HG03457 (cell line): ENCODE measurements at regions not wholly inside any gene's neighbourhood (a gene's known extent, or its start where the extent isn't known, plus 50 kb on each side); places are given as distances from the start of the nearest gene placed in this dataset.

Source experiments
- ATAC-seq: cut with Tn5 transposase; IDR thresholded peaks from one replicate; pipeline ENCODE4 v1.9.1; 2021; ENCODE audit warnings: moderate number of reproducible peaks; ENCODE audit not compliant: unreplicated experiment

- no peak for ATAC-seq
These were observed 270.1 kb downstream of the PTTG2 start for GRCh38 chr4:38230121-38230801.

- no peak for ATAC-seq
These were observed 270.8 kb downstream of the PTTG2 start for GRCh38 chr4:38230821-38231563.

- ATAC-seq, result no peak
These were observed 271.4 kb downstream of the PTTG2 start for GRCh38 chr4:38231626-38232025.

GRCh38 chr4:38232741-38233140 is 272.5 kb downstream of the PTTG2 start:
- no peak for ATAC-seq

GRCh38 chr4:38233727-38234480 is 273.7 kb downstream of the PTTG2 start:
- no peak for ATAC-seq

- ATAC-seq, result no peak
These were observed 275.2 kb downstream of the PTTG2 start for GRCh38 chr4:38235354-38235753.

GRCh38 chr4:38236003-38236402 is 275.8 kb downstream of the PTTG2 start:
- no peak for ATAC-seq

- ATAC-seq, result no peak
These were observed 276.3 kb downstream of the PTTG2 start for GRCh38 chr4:38236503-38236902.

GRCh38 chr4:38237139-38237538 is 276.9 kb downstream of the PTTG2 start:
- no peak for ATAC-seq

GRCh38 chr4:38241541-38241940 is 281.3 kb downstream of the PTTG2 start:
- no peak for ATAC-seq

GRCh38 chr4:38242101-38242500 is 281.9 kb downstream of the PTTG2 start:
- ATAC-seq, result no peak

- ATAC-seq, result no peak
These were observed 282.7 kb downstream of the PTTG2 start for GRCh38 chr4:38242822-38243387.

GRCh38 chr4:38243388-38244053 is 283.3 kb downstream of the PTTG2 start:
- no peak for ATAC-seq

- no peak for ATAC-seq
These were observed 294.6 kb downstream of the PTTG2 start for GRCh38 chr4:38254825-38255224.

- no peak for ATAC-seq
These were observed 295.4 kb downstream of the PTTG2 start for GRCh38 chr4:38255572-38255971.

- ATAC-seq, result no peak
These were observed 306.4 kb downstream of the PTTG2 start for GRCh38 chr4:38266616-38267015.

- ATAC-seq, result no peak
These were observed 308.1 kb downstream of the PTTG2 start for GRCh38 chr4:38268108-38268820.

GRCh38 chr4:38268837-38269236 is 308.6 kb downstream of the PTTG2 start:
- no peak for ATAC-seq

GRCh38 chr4:38273407-38273806 is 313.2 kb downstream of the PTTG2 start:
- ATAC-seq, result no peak

- ATAC-seq, result no peak
These were observed 315.3 kb downstream of the PTTG2 start for GRCh38 chr4:38275331-38276100.
